MM.1S (cell line): ENCODE measurements at regions not wholly inside any gene's neighbourhood (a gene's known extent, or its start where the extent isn't known, plus 50 kb on each side); places are given as distances from the start of the nearest gene placed in this dataset.

Experiments
- EZH2phosphoT487 ChIP-seq: fragments of 300-600 bp; sonication (generic); IDR thresholded peaks from 2 replicates; pipeline ENCODE4 v1.6.1; 2018; ENCODE audit warnings: antibody characterized with exemption, low read length
- TF ChIP-seq, protein P1 (sequence below): fragments of 300-600 bp; sonication (generic); IDR thresholded peaks from 2 replicates; pipeline ENCODE4 v1.5.1; 2016; ENCODE audit warnings: antibody characterized with exemption, low read length, mixed read lengths

DNA sequence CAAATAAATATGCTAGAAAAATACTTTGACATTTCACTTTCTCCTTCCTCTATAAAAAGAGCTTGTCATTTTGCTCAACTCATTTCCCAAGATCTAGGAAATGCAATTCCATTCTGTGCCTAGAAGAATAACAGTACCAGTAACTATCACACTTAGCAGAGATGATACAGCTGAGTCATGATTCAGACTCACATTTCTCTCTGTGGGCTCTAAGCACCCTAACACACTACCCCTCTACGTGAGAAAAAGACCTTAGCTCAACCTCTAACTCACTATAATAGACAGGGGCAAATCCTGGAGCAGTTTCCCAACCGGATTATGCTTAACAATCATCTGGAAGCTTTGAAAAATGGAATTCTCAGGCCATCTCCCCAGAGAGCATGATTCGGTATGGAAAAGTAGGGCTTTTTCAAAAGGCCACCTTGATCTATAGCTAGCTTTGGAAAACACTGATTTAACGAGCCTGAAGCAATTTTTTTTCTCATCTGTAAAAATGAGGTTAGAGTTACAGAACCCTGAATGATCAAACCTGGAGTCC lies 1312.3 kb upstream of the PIK3C3 start:
- TF ChIP-seq, protein P1, sequence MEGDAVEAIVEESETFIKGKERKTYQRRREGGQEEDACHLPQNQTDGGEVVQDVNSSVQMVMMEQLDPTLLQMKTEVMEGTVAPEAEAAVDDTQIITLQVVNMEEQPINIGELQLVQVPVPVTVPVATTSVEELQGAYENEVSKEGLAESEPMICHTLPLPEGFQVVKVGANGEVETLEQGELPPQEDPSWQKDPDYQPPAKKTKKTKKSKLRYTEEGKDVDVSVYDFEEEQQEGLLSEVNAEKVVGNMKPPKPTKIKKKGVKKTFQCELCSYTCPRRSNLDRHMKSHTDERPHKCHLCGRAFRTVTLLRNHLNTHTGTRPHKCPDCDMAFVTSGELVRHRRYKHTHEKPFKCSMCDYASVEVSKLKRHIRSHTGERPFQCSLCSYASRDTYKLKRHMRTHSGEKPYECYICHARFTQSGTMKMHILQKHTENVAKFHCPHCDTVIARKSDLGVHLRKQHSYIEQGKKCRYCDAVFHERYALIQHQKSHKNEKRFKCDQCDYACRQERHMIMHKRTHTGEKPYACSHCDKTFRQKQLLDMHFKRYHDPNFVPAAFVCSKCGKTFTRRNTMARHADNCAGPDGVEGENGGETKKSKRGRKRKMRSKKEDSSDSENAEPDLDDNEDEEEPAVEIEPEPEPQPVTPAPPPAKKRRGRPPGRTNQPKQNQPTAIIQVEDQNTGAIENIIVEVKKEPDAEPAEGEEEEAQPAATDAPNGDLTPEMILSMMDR, result no peak
- TF ChIP-seq EZH2phosphoT487, result no peak
